ENCODE measurements at regions not wholly inside any gene's neighbourhood (a gene's known extent, or its start where the extent isn't known, plus 50 kb on each side); places are given as distances from the start of the nearest gene placed in this dataset.

GRCh38 chr3:134095005-134095404 is 65.3 kb upstream of the SLCO2A1 start:
- TF ChIP-seq CTCF (IDR thresholded peaks at IDR 0.05): no peak
- no peak for TF ChIP-seq EZH2phosphoT487 (IDR thresholded peaks at IDR 0.05)

Data from neural progenitor cell (in vitro differentiated cells).